ENCODE measurements at regions not wholly inside any gene's neighbourhood (a gene's known extent, or its start where the extent isn't known, plus 50 kb on each side); places are given as distances from the start of the nearest gene placed in this dataset.

DNA sequence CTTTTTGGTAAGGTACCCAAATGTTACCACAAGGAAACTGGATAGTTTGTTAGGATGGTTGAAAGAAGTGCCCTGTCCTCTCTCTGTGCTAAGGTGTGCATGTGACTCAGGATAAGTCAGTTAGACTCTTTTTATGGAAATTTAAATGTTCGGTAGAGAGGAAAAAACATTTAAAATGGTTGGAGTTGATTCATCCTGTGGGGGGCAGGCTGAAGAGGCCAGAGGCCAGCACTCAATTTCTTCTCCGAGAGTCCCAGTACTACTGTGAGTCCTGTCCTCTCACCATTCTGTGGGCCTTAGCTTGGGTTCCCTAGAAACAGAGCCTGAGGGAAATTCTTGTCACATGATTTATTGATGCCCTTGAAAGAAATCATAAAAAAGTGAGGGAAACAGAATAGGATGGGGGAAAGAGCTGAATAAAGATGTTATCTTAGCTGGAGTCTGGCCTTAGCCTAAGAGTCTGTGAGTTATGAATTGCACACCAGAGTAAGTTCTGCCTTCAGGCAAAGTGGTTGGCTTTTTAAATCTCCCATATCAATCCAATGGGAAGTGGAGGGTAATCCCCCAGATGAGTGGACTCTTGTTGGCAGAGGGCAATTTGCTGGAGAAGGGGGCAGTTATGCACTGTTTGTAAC, 106.5 kb upstream of the GALNT15 start:
- peaks cover 1% of the 10 kb centered on the region for H3K27me3 Mint-ChIP-seq (ENCODE audit: unreplicated experiment)
- peaks cover 5% of the 10 kb centered on the region for H3K4me1 Mint-ChIP-seq (ENCODE audit: unreplicated experiment)
- no peaks in the 10 kb centered on the region for H3K9me3 Mint-ChIP-seq (ENCODE audit: unreplicated experiment)
- no peak overlapping the region for H3K27ac Mint-ChIP-seq (ENCODE audit: unreplicated experiment)
- no peak for DNase-seq (ENCODE audit: low spot score)
- TF ChIP-seq, protein P1, sequence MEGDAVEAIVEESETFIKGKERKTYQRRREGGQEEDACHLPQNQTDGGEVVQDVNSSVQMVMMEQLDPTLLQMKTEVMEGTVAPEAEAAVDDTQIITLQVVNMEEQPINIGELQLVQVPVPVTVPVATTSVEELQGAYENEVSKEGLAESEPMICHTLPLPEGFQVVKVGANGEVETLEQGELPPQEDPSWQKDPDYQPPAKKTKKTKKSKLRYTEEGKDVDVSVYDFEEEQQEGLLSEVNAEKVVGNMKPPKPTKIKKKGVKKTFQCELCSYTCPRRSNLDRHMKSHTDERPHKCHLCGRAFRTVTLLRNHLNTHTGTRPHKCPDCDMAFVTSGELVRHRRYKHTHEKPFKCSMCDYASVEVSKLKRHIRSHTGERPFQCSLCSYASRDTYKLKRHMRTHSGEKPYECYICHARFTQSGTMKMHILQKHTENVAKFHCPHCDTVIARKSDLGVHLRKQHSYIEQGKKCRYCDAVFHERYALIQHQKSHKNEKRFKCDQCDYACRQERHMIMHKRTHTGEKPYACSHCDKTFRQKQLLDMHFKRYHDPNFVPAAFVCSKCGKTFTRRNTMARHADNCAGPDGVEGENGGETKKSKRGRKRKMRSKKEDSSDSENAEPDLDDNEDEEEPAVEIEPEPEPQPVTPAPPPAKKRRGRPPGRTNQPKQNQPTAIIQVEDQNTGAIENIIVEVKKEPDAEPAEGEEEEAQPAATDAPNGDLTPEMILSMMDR (IDR thresholded peaks at IDR 0.05; ENCODE audit: unreplicated experiment) = no peak
- H3K36me3 Mint-ChIP-seq (ENCODE audit: low read depth, unreplicated experiment) = no peaks in the 10 kb centered on the region
- no peak overlapping the region for H3K4me3 Mint-ChIP-seq (ENCODE audit: unreplicated experiment)

DNA sequence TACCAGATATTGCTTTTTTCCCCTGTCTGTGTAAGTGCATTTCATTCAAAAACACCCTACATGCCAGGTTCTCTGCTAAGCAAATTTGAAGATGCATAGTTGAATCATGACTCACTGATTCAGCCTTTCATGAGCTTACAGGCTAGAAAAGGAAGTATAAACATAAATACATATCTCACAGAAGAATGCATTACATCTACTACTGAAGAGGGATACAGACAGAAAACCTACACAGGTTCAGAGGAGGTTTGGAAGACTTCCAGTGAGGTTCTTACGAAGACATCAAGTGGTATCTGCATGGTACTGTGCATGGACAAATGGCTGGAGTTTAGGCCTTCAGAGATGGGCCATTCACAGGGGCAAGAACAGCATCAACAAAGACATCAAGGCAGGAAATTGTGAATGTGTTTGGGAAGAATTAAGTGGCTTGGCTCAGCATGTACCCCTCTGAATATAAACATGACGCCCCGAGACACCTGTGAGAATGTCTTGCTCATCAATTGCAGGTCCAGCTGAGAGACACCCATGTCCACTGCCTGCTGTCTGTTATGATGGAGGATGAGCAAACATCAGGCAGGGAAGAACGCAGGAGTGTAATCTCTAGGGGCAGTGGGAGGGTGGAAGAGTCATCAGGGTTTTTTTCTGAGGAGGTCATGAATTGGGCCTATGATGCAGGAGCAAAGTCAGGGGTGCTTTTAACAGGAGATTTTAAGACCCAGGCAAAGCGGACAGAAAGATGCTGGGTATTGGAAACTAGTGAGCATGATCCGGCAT, 105.1 kb upstream of the GALNT15 start:
- peaks cover 5% of the 10 kb centered on the region for H3K4me1 Mint-ChIP-seq (ENCODE audit: unreplicated experiment)
- H3K4me3 Mint-ChIP-seq (ENCODE audit: unreplicated experiment) = no peak overlapping the region
- no peaks in the 10 kb centered on the region for H3K36me3 Mint-ChIP-seq (ENCODE audit: low read depth, unreplicated experiment)
- no peak overlapping the region for H3K27ac Mint-ChIP-seq (ENCODE audit: unreplicated experiment)
- no peaks in the 10 kb centered on the region for H3K27me3 Mint-ChIP-seq (ENCODE audit: unreplicated experiment)
- no peak for DNase-seq (ENCODE audit: low spot score)
- TF ChIP-seq, protein P1 (IDR thresholded peaks at IDR 0.05; ENCODE audit: unreplicated experiment) = no peak
- H3K9me3 Mint-ChIP-seq (ENCODE audit: unreplicated experiment) = no peaks in the 10 kb centered on the region

DNA sequence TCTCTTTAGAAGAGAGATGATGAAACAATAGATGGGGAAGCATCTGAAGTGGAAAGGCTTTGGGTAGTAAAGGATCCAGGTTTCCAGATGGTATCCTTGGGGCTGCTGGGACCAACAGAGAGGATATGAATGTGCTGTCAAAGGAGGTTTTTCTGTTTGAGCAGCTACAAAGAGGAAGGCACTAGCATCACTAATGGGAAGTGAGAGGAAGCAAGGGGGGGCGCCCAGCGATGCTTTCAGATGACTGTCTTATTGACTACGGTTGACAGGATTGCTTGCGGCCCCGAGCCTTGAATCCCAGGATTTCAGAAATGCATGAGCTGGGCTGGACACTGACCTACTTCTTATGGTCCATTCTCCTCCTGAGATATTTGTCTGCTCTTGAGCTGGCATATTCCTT, 103.8 kb upstream of the GALNT15 start:
- Mint-ChIP-seq H3K27me3 (ENCODE audit: unreplicated experiment) (no peaks in the 10 kb centered on the region), H3K36me3 (ENCODE audit: low read depth, unreplicated experiment) (no peaks in the 10 kb centered on the region), H3K4me3 (ENCODE audit: unreplicated experiment) (no peak overlapping the region), H3K27ac (ENCODE audit: unreplicated experiment) (no peak overlapping the region), H3K9me3 (ENCODE audit: unreplicated experiment) (no peaks in the 10 kb centered on the region), H3K4me1 (ENCODE audit: unreplicated experiment) (peaks cover 3% of the 10 kb centered on the region)
- TF ChIP-seq, protein P1 (IDR thresholded peaks at IDR 0.05; ENCODE audit: unreplicated experiment) = no peak
- DNase-seq (ENCODE audit: low spot score) = no peak

DNA sequence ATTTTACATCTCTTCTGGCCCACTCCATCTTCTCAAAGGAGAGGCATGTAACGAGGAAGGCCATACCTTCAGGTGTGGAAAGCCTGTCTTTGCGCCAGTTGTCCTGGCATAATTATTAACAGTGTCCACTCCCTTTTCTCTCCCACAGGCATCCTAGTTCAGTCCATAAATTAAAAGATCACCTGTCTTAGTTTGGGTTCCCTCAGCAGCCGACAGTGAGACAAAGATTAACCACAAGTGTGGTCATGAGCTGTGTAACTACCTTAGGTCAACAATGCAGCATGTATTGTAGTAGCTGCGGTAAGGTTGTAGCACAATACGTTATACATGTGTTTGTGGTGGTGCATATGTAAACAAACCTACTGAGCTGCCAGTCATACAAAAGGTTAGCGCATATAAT, 103.3 kb upstream of the GALNT15 start:
- H3K36me3 Mint-ChIP-seq (ENCODE audit: low read depth, unreplicated experiment) = no peaks in the 10 kb centered on the region
- no peaks in the 10 kb centered on the region for H3K27me3 Mint-ChIP-seq (ENCODE audit: unreplicated experiment)
- no peak overlapping the region for H3K4me3 Mint-ChIP-seq (ENCODE audit: unreplicated experiment)
- TF ChIP-seq, protein P1 (IDR thresholded peaks at IDR 0.05; ENCODE audit: unreplicated experiment) = no peak
- DNase-seq (ENCODE audit: low spot score) = no peak
- no peak overlapping the region for H3K27ac Mint-ChIP-seq (ENCODE audit: unreplicated experiment)
- H3K9me3 Mint-ChIP-seq (ENCODE audit: unreplicated experiment) = no peaks in the 10 kb centered on the region
- H3K4me1 Mint-ChIP-seq (ENCODE audit: unreplicated experiment) = peaks cover 3% of the 10 kb centered on the region

All from endothelial cell (in vitro differentiated cells).